HEK293T (cell line): ENCODE measurements at regions not wholly inside any gene's neighbourhood (a gene's known extent, or its start where the extent isn't known, plus 50 kb on each side); places are given as distances from the start of the nearest gene placed in this dataset.

Experiments
- CTCF ChIA-PET: fragments of 350-600 bp; formaldehyde crosslinking; extraction: SDS; loops from one replicate; lab custom pipeline; 2021; ENCODE audit warnings: antibody characterized with exemption, inconsistent platforms; lab: Yijun Ruan, JAX
- POLR2A ChIA-PET: fragments of 350-600 bp; formaldehyde crosslinking; extraction: SDS; loops from one replicate; lab custom pipeline; 2020; ENCODE audit warnings: antibody characterized with exemption, inconsistent platforms; lab: Yijun Ruan, JAX
- DNase-seq: peaks from one replicate; pipeline ENCODE4 v3.0.0; 2012; ENCODE audit warnings: mixed read lengths; ENCODE audit errors: extremely low spot score
- ARNT ChIP-seq: fragments of 450-650 bp; IDR thresholded peaks from 2 replicates; pipeline ENCODE4 v1.6.1; 2017; ENCODE audit warnings: mild to moderate bottlenecking
- BHLHE40 ChIP-seq: fragments of 450-650 bp; IDR thresholded peaks from 2 replicates; pipeline ENCODE4 v1.6.1; 2016; ENCODE audit warnings: mild to moderate bottlenecking, moderate library complexity, borderline replicate concordance
- CTBP1 ChIP-seq: fragments of 450-650 bp; IDR thresholded peaks from 2 replicates; pipeline ENCODE4 v1.6.1; 2016; ENCODE audit warnings: borderline replicate concordance
- ELF4 ChIP-seq: fragments of 450-650 bp; IDR thresholded peaks from 2 replicates; pipeline ENCODE4 v1.6.1; 2017; ENCODE audit warnings: antibody characterized with exemption
- FOXA1 ChIP-seq: fragments of 450-650 bp; IDR thresholded peaks from 2 replicates; pipeline ENCODE4 v1.6.1; 2016; ENCODE audit warnings: mild to moderate bottlenecking
- FOXK2 ChIP-seq: fragments of 450-650 bp; IDR thresholded peaks from 2 replicates; pipeline ENCODE4 v1.6.1; 2016; ENCODE audit warnings: mild to moderate bottlenecking
- FOXM1 ChIP-seq: fragments of 450-650 bp; IDR thresholded peaks from 2 replicates; pipeline ENCODE4 v1.6.1; 2017; ENCODE audit warnings: mild to moderate bottlenecking, borderline replicate concordance
- HDGF ChIP-seq: fragments of 450-650 bp; IDR thresholded peaks from 2 replicates; pipeline ENCODE4 v1.6.1; 2017; ENCODE audit warnings: antibody characterized with exemption, borderline replicate concordance
- L3MBTL2 ChIP-seq: fragments of 450-650 bp; conservative IDR thresholded peaks from 2 replicates; pipeline ENCODE4 v1.6.1; 2016; ENCODE audit warnings: mild to moderate bottlenecking
- LEF1 ChIP-seq: fragments of 450-650 bp; IDR thresholded peaks from 2 replicates; pipeline ENCODE4 v1.6.1; 2017; ENCODE audit warnings: mild to moderate bottlenecking, borderline replicate concordance
- NFRKB ChIP-seq: fragments of 450-650 bp; IDR thresholded peaks from 2 replicates; pipeline ENCODE4 v1.6.1; 2016; ENCODE audit warnings: mild to moderate bottlenecking, moderate library complexity
- PKNOX1 ChIP-seq: fragments of 450-650 bp; IDR thresholded peaks from 2 replicates; pipeline ENCODE4 v1.6.1; 2016
- SP1 ChIP-seq: fragments of 450-650 bp; IDR thresholded peaks from 2 replicates; pipeline ENCODE4 v1.6.1; 2017
- SUZ12 ChIP-seq: fragments of 450-650 bp; IDR thresholded peaks from 2 replicates; pipeline ENCODE4 v1.6.1; 2016; ENCODE audit warnings: mild to moderate bottlenecking
- TARDBP ChIP-seq: fragments of 450-650 bp; IDR thresholded peaks from 2 replicates; pipeline ENCODE4 v1.6.1; 2016
- ZNF384 ChIP-seq: fragments of 450-650 bp; IDR thresholded peaks from 2 replicates; pipeline ENCODE4 v1.6.1; 2016

- CTCF ChIA-PET, result no interaction called here
- POLR2A ChIA-PET, result no interaction called here
- no peak for TF ChIP-seq SUZ12
- TF ChIP-seq ZNF384, result no peak
- no peak for TF ChIP-seq ARNT
- TF ChIP-seq SP1, result no peak
- no peak for DNase-seq
Measured at GRCh38 chr4:156659983-156660382, 311.6 kb downstream of the PDGFC start.

GRCh38 chr4:156659570-156659969, 312.0 kb downstream of the PDGFC start:
- TF ChIP-seq BHLHE40, result no peak
- DNase-seq, result no peak
- POLR2A ChIA-PET, result no interaction called here
- CTCF ChIA-PET, result no interaction called here

GRCh38 chr4:156656896-156657295, 314.7 kb downstream of the PDGFC start:
- no peak for DNase-seq
- ChIA-PET POLR2A (no interaction called here), CTCF (no interaction called here)
- no peak for TF ChIP-seq TARDBP
- no peak for TF ChIP-seq FOXA1
- no peak for TF ChIP-seq ARNT

GRCh38 chr4:156654410-156654809, 317.2 kb downstream of the PDGFC start:
- ChIA-PET POLR2A (no interaction called here), CTCF (interaction anchor here (0.7 kb wide), 1 partner anchor 16 kb away, joined by 4 read pairs; no protein-coding TSS in a partner anchor)
- TF ChIP-seq FOXA1 (no peak), NFRKB (no peak), HDGF (no peak)
- no peak for DNase-seq

DNA sequence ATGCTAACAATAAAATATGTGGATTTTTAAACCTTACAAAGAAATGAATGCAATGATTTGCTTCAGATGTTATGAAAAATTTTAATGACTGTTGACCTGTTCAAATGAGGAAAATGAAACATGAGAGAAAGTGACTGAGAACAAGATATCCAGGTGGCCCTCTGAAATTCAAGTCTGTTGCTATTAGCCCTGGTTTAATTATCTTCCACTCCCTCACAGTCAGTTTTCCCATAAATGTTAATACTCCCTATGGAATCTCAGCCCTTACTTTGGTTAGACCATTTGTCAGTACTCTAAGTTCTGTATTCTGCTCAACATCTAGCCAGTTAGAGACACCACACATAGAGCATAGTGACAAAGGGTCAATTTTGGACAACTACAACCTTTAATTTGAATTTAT, 327.8 kb downstream of the PDGFC start:
- POLR2A ChIA-PET, result no interaction called here
- no peak for DNase-seq
- CTCF ChIA-PET, result no interaction called here
- TF ChIP-seq LEF1 (no peak), ELF4 (no peak), TARDBP (no peak), BHLHE40 (no peak), FOXM1 (no peak), NFRKB (no peak), ARNT (no peak), FOXA1 (no peak), CTBP1 (no peak), SP1 (no peak), ZNF384 (no peak)

DNA sequence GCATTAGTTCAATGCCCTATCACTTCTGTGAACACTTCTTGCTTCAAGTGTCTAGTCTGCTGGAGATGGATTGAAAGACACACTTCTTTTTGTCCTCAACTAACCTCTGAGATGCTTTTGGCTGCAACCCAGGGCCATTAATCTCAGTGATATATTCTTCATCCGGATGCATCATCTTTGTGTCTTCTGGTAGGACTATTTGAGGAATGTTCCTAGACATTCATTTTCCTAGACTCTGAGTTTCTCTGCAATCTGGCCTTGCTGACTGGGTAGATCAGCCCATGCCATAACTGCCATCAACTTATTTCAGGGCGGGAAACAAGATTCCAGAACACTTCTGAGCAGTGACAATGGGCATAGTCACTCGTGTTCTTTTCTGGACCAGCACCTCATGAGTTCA, 329.4 kb downstream of the PDGFC start:
- POLR2A ChIA-PET, result no interaction called here
- CTCF ChIA-PET, result interaction anchor here (0.6 kb wide), 1 partner anchor 265 kb away, joined by 3 read pairs; no protein-coding TSS in a partner anchor
- TF ChIP-seq TARDBP (no peak), BHLHE40 (no peak), CTBP1 (no peak), PKNOX1 (no peak), ELF4 (no peak), NFRKB (no peak), FOXA1 (no peak), FOXM1 (no peak), L3MBTL2 (no peak), FOXK2 (no peak)
- no peak for DNase-seq

DNA sequence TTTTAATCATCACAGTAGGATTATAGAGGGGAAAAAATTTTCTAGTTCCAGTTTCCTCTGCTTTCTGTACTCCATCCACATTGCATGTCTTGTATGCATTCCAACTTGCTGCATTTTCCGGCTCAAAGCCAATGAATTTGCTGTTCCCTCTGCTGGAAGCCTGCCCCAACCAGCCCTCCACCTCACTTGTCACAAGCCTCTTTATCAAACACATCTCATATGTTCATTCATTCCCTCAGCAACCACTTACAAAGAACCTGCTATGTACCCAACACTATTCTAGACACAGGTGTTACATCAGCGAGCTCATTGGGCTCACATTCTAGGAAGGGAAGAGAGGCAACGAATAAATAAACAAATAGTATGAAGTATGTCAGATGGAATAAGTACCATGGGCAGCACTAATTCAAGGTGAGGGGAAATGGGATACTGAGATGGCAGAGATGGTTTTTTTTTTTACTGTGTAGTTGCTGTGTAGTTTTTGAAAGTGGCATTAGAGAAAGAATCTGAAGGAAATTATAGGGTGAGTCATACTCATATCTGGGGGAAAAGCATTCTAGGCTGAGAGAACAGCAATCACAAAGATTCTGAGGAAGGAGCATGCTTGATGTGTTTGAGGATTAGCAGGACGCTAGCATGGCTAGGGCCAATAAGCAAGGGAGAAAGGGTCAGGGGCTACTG, 332.5 kb downstream of the PDGFC start:
- no peak for DNase-seq
- POLR2A ChIA-PET, result no interaction called here
- CTCF ChIA-PET, result no interaction called here

More for the DNA sequence above, 332.5 kb downstream of the PDGFC start:
- TF ChIP-seq NFRKB (no peak), LEF1 (no peak), FOXK2 (no peak), FOXM1 (no peak), FOXA1 (no peak), SP1 (no peak), HDGF (no peak), ARNT (no peak), TARDBP (no peak), ELF4 (no peak), PKNOX1 (no peak), ZNF384 (no peak), L3MBTL2 (no peak)
